Esophagus squamous epithelium (tissue), 4 donors: ENCODE measurements at regions not wholly inside any gene's neighbourhood (a gene's known extent, or its start where the extent isn't known, plus 50 kb on each side); places are given as distances from the start of the nearest gene placed in this dataset.

Experiments
- POLR2A ChIP-seq, 4 donors: fragments of 450-650 bp; IDR thresholded peaks; one replicate each; pipeline ENCODE4 v1.6.1; 2017; ENCODE audit warnings: antibody characterized with exemption in 4 of 4, mild to moderate bottlenecking in 4 of 4, moderate library complexity in 3 of 4
- TF ChIP-seq, protein P1 (sequence below), 6 experiments: fragments of 450-650 bp in 4 of 6; fragments of 200-600 bp in 2 of 6; sonication (generic) in 2 of 6; IDR thresholded peaks; one replicate each; pipeline ENCODE4 v1.5.1; 2016 to 2019; ENCODE audit warnings: antibody characterized with exemption in 6 of 6, mild to moderate bottlenecking in 4 of 6, moderate library complexity in 4 of 6

DNA sequence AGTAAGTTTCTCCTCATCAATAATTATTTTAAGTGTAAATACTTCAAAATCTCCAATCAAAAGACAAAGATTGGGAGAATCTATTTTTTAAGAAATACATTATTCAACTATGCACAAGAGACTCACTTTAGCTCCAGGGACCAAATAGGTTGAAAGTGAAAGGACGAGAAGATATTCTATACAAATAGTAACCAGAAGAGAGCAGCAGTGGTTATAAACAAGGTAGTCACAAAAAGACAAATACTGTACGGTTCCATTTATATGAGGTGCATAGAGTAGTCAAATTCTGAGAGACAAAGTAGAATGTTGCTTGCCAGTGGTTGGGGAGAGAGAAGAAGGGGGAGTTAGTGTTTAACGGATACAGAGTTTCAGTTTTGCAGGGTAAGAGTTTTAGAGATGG, 69.8 kb downstream of the POU3F3 start:
- TF ChIP-seq, protein P1, sequence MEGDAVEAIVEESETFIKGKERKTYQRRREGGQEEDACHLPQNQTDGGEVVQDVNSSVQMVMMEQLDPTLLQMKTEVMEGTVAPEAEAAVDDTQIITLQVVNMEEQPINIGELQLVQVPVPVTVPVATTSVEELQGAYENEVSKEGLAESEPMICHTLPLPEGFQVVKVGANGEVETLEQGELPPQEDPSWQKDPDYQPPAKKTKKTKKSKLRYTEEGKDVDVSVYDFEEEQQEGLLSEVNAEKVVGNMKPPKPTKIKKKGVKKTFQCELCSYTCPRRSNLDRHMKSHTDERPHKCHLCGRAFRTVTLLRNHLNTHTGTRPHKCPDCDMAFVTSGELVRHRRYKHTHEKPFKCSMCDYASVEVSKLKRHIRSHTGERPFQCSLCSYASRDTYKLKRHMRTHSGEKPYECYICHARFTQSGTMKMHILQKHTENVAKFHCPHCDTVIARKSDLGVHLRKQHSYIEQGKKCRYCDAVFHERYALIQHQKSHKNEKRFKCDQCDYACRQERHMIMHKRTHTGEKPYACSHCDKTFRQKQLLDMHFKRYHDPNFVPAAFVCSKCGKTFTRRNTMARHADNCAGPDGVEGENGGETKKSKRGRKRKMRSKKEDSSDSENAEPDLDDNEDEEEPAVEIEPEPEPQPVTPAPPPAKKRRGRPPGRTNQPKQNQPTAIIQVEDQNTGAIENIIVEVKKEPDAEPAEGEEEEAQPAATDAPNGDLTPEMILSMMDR (IDR thresholded peaks at IDR 0.05): no peak
- TF ChIP-seq POLR2A (IDR thresholded peaks at IDR 0.05): no peak
